ENCODE measurements at regions not wholly inside any gene's neighbourhood (a gene's known extent, or its start where the extent isn't known, plus 50 kb on each side); places are given as distances from the start of the nearest gene placed in this dataset.
"Not testable (repeated sequence)": the region's sequence is repeated elsewhere in the genome, so short reads cannot be mapped to it uniquely, and the experiment has no call there.

DNA sequence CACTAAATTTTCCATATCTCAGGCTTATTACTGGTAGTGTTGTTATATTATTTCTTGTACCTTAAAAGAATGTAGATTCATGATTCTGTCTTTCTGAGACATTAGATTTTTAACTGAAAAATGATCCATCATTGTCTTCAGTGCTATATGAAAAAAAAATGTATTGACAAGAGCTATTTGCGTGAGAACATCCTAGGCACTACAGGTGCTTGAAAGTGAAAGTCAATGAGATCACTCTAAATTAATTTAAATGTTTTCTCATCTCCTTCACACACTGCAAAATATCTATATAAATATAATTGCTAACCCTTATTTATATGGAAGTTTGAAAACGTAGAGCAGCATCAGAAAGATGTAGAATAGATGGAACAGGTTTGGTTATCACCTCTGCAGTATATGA is 684.6 kb downstream of the TRIB2 start:
- H3K9me3 Mint-ChIP-seq: peaks cover 7% of the 10 kb centered on the region
- H3K4me3 Mint-ChIP-seq: no peak overlapping the region
- no peaks in the 10 kb centered on the region for H3K4me1 Mint-ChIP-seq (ENCODE audit: low read depth)
- H3K36me3 Mint-ChIP-seq (ENCODE audit: low read depth): no peaks in the 10 kb centered on the region
- H3K27me3 Mint-ChIP-seq (ENCODE audit: low read depth): no peaks in the 10 kb centered on the region
- H3K27ac Mint-ChIP-seq: no peak overlapping the region

DNA sequence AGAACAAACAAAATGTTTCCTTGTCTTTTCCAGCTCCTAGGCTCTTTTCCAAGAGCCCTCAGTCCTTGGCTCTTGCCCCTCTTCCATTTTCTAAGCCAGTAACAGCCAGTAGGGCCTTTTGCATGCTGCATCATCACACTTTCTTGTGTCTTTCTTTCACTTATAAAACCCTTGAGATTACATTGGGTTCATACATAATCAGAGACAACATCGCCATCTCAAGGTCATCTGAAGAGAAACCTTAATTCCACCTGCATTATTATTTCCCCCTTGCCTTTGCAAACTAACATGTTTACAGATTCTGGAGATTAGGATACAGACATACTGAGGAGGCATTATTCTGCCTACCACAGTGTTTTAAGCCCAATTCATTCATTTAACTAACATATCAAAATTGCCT is 697.3 kb downstream of the TRIB2 start:
- Mint-ChIP-seq H3K9me3 (peaks cover 18% of the 10 kb centered on the region), H3K27me3 (ENCODE audit: low read depth) (no peaks in the 10 kb centered on the region), H3K4me3 (no peak overlapping the region), H3K4me1 (ENCODE audit: low read depth) (no peaks in the 10 kb centered on the region), H3K27ac (no peak overlapping the region), H3K36me3 (ENCODE audit: low read depth) (no peaks in the 10 kb centered on the region)

DNA sequence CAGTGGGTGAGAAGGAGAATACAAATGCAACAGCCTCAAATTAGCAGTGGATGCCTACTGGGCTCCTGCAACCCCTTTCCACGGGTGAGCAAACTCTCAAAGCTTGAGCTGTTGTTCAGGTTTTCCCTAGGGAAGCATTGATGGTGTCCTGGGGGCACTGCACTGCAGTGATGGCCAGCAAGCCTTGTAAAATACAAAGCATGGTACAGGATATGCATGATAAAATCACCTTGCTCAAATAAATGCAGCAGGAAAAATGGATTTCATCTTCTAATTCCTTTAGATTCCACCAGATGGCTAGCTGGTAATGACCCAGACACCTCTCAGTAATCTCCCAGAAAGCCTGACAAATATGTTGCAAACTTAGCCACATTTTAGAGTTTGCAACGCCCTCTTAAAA is 698.2 kb downstream of the TRIB2 start:
- Mint-ChIP-seq H3K36me3 (ENCODE audit: low read depth) (no peaks in the 10 kb centered on the region), H3K4me3 (no peak overlapping the region), H3K9me3 (peaks cover 18% of the 10 kb centered on the region), H3K27me3 (ENCODE audit: low read depth) (no peaks in the 10 kb centered on the region), H3K27ac (no peak overlapping the region), H3K4me1 (ENCODE audit: low read depth) (no peaks in the 10 kb centered on the region)

DNA sequence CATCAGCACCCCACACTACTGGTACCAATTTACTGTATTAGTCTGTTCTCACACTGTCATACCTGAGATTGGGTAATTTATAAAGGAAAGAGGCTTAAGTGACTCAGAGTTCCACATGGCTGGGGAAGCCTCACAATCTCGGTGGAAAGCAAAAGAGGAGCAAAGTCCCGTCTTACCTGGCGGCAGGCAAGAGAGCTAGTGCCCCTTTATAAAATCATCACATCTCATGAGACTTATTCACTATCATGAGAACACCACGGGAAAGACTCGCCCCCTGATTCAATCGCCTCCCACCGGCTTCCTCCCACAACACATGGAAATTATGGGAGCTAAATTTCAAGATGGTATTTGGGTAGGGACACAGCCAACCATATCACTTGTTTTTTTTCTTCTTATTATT is 717.2 kb downstream of the TRIB2 start:
- H3K27me3 Mint-ChIP-seq (ENCODE audit: low read depth): no peaks in the 10 kb centered on the region
- no peaks in the 10 kb centered on the region for H3K4me1 Mint-ChIP-seq (ENCODE audit: low read depth)
- no peaks in the 10 kb centered on the region for H3K36me3 Mint-ChIP-seq (ENCODE audit: low read depth)
- H3K27ac Mint-ChIP-seq: no peak overlapping the region
- H3K4me3 Mint-ChIP-seq: no peak overlapping the region
- peaks cover 6% of the 10 kb centered on the region for H3K9me3 Mint-ChIP-seq

DNA sequence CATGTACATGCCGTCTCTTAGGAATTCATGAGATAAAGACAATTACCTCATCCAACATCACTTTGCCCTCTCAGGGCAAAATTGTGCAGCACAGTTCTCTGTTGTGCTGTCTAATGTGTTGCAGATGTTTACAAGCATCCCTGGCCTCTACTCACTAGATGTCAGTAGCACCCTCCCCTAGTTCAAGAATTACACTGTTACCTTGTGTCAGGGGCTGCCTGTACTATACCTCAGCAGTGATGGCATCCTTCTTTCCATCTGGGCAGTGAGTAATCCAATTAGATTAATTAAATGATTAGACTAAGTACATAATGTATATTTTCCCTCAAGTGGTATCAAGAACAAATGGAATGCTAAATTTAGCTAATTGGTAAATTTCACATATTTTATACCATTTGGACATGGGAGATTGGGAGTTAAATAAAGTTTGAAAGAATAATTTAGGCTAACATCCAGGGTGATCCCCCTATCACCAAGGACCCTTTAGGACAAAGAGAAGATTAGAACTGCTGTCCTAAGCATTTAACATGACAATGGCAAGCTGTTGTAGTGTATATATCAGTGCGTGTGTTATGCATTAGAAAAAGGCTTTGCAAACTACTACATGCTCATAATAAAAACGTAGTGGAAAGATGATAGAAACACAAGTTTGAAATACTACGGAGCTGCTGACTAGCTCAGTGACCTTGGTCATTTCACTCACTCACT is 727.0 kb downstream of the TRIB2 start:
- H3K27me3 Mint-ChIP-seq (ENCODE audit: low read depth); H3K4me3 Mint-ChIP-seq; H3K36me3 Mint-ChIP-seq (ENCODE audit: low read depth); H3K27ac Mint-ChIP-seq; H3K4me1 Mint-ChIP-seq (ENCODE audit: low read depth); H3K9me3 Mint-ChIP-seq: not testable (repeated sequence)

DNA sequence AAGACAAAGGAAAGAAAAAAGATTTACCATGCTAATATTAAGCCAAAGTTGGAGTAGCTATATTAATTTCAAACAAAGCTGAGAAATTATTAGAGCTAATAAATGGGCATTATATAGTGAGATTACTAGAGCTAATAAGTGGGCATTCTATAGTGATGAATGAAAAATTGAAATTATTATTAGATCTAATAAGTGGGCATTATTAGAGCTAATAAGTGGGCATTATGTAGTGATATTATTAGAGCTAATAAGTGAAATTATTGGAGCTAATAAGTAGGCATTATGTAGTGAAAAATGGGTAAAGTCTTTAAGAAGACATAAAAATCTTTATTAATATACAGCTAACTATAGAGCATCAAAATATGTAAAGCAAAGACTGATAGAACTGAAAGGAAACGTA is 745.7 kb downstream of the TRIB2 start:
- no peaks in the 10 kb centered on the region for H3K4me1 Mint-ChIP-seq (ENCODE audit: low read depth)
- no peak overlapping the region for H3K27ac Mint-ChIP-seq
- H3K36me3 Mint-ChIP-seq (ENCODE audit: low read depth): no peaks in the 10 kb centered on the region
- no peaks in the 10 kb centered on the region for H3K27me3 Mint-ChIP-seq (ENCODE audit: low read depth)
- peaks cover 9% of the 10 kb centered on the region for H3K9me3 Mint-ChIP-seq
- no peak overlapping the region for H3K4me3 Mint-ChIP-seq

DNA sequence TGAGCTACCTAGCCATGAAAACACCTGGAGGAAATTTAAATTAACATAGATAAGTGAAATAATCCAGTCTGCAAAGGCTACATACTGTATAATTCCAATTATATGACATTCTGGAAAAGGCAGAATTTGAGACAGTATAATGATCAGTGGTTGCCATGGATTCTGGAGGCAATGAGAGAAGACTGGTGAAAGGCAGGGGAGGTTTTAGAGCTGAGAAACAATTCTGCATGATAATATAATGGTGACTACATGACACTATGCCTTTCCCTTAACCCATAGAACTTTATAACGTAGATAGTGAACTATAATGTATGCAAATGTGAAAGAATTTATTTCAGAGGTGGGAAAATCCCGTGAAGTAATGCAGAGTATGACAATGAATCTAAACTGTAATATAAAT is 749.3 kb downstream of the TRIB2 start:
- Mint-ChIP-seq H3K36me3 (ENCODE audit: low read depth) (no peaks in the 10 kb centered on the region), H3K27ac (no peak overlapping the region), H3K27me3 (ENCODE audit: low read depth) (no peaks in the 10 kb centered on the region), H3K9me3 (peaks cover 4% of the 10 kb centered on the region), H3K4me3 (no peak overlapping the region), H3K4me1 (ENCODE audit: low read depth) (peaks cover 2% of the 10 kb centered on the region)

DNA sequence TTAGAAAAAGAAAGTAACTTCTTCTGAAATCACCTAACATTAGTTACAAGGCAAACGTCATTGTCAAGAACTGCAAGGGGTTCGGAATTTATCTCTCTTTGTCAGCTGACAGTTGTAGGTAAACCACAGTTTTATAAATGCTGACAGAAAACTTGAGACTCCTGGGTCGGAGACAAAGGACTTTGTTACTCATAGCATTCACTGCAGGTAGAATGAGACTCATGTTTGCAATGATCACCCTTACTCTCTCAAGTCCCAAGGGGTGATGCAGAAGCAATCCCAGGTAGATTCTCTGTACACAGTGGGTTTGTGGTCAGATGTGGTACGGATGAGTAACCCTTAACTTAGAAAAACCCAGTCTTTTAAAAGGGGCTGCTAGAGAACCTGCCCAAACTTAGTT is 757.8 kb downstream of the TRIB2 start:
- no peaks in the 10 kb centered on the region for H3K4me1 Mint-ChIP-seq (ENCODE audit: low read depth)
- H3K27ac Mint-ChIP-seq: no peak overlapping the region
- no peaks in the 10 kb centered on the region for H3K27me3 Mint-ChIP-seq (ENCODE audit: low read depth)

DNA sequence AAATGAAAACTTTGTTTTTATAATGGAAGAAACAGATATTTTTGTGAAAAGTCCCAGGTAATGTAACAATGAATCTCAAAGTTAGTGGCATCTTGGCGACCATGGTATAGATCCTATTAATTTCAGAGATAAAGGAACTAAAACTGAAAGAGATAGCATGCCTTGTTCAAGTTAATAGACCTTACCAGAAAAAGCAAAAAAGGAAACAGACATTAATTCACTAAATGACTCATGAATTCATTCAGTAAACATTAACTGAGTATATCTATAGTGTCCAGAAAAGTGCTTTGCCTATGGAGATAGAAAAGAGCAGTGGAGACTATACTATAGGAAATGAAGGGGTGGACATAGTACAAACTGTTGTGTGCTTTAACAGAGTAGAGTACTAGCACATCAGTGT is 763.3 kb downstream of the TRIB2 start:
- Mint-ChIP-seq H3K36me3 (ENCODE audit: low read depth) (no peaks in the 10 kb centered on the region), H3K27ac (no peak overlapping the region), H3K27me3 (ENCODE audit: low read depth) (no peaks in the 10 kb centered on the region), H3K4me1 (ENCODE audit: low read depth) (no peaks in the 10 kb centered on the region), H3K4me3 (no peak overlapping the region), H3K9me3 (no peaks in the 10 kb centered on the region)

More for the DNA sequence above, 757.8 kb downstream of the TRIB2 start:
- Mint-ChIP-seq H3K36me3 (ENCODE audit: low read depth) (no peaks in the 10 kb centered on the region), H3K9me3 (no peaks in the 10 kb centered on the region), H3K4me3 (no peak overlapping the region)

DNA sequence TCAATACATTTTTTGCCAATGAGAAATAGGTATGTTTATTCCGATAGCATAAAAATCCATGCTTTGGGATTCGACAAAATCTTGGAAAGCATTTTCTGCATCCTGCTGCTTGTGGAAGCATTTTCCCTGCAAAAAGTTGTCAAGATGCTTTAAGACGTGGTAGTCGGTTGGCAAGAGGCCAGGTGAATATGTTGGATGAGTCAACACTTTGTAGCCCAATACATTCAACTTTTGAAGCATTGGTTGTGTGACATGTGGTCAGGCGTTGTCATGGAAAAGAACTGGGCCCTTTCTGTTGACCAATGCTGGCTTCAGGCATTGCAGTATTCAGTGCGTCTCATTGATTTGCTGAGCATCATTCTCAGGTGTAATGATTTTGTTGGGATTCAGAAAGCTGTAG is 764.5 kb downstream of the TRIB2 start:
- no peaks in the 10 kb centered on the region for H3K36me3 Mint-ChIP-seq (ENCODE audit: low read depth)
- no peaks in the 10 kb centered on the region for H3K9me3 Mint-ChIP-seq
- H3K4me3 Mint-ChIP-seq: no peak overlapping the region
- no peak overlapping the region for H3K27ac Mint-ChIP-seq
- no peaks in the 10 kb centered on the region for H3K27me3 Mint-ChIP-seq (ENCODE audit: low read depth)
- no peaks in the 10 kb centered on the region for H3K4me1 Mint-ChIP-seq (ENCODE audit: low read depth)

DNA sequence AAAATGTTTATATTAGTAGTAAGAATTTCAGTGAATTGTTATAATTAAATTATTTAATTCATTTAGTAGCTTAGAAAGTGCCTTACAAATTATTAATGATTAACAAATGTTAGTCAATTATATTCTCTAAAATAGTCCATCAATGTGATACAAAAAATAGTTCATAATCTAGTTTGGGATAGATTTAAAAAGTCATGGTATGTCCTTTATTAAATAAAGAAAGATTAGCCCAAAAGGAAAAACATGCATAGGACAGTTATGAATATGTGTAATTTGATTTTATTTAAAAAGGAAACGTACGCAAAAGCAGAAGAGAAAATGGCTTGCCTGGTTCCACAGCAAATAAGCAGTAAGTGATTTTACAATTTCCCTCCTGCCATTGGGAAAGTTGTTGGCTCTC is 768.5 kb downstream of the TRIB2 start:
- no peaks in the 10 kb centered on the region for H3K4me1 Mint-ChIP-seq (ENCODE audit: low read depth)
- no peaks in the 10 kb centered on the region for H3K27me3 Mint-ChIP-seq (ENCODE audit: low read depth)
- no peak overlapping the region for H3K4me3 Mint-ChIP-seq
- H3K9me3 Mint-ChIP-seq: no peaks in the 10 kb centered on the region
- no peak overlapping the region for H3K27ac Mint-ChIP-seq
- H3K36me3 Mint-ChIP-seq (ENCODE audit: low read depth): no peaks in the 10 kb centered on the region

DNA sequence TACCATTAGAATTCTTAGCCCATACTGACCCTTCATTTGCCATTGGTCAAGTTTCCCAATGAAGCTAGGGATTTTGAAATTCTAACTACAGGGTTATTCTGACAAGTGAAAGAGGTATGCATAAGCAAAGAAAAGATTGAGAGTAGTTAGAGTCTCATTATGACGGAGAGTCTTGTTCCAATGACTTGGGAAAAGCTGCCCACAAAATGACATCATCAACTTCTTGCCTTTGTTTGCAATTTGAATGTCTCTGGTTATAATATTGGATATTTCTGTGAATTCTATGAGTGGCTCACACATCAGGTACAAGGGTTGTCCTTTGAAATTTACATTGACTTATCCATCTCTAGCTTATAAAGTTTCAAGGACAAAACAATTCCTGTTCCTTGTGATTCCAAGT is 772.2 kb downstream of the TRIB2 start:
- no peaks in the 10 kb centered on the region for H3K9me3 Mint-ChIP-seq
- H3K27ac Mint-ChIP-seq: no peak overlapping the region
- no peaks in the 10 kb centered on the region for H3K4me1 Mint-ChIP-seq (ENCODE audit: low read depth)
- H3K4me3 Mint-ChIP-seq: no peak overlapping the region
- H3K36me3 Mint-ChIP-seq (ENCODE audit: low read depth): no peaks in the 10 kb centered on the region
- H3K27me3 Mint-ChIP-seq (ENCODE audit: low read depth): no peaks in the 10 kb centered on the region

DNA sequence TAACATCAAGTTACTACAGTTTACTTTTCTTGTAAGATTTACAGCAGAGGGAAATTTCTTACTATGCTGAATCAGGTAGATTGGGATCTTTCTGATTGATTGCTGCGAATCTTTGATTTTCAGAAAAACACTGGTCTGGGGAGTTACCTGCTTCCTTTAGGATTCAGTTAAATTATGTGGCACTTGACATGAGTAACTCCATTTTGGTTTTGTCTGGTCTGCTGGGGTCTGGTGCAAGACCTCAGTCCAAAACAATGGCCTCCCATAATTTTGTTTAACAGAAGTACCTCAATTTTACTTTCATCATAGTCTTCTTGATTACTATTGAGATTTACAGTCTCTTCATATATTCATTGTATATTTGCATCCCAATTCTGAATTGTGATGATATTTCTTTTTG is 775.5 kb downstream of the TRIB2 start:
- H3K27me3 Mint-ChIP-seq (ENCODE audit: low read depth): no peaks in the 10 kb centered on the region
- no peaks in the 10 kb centered on the region for H3K4me1 Mint-ChIP-seq (ENCODE audit: low read depth)
- H3K27ac Mint-ChIP-seq: no peak overlapping the region
- no peaks in the 10 kb centered on the region for H3K9me3 Mint-ChIP-seq
- H3K4me3 Mint-ChIP-seq: no peak overlapping the region
- H3K36me3 Mint-ChIP-seq (ENCODE audit: low read depth): no peaks in the 10 kb centered on the region

DNA sequence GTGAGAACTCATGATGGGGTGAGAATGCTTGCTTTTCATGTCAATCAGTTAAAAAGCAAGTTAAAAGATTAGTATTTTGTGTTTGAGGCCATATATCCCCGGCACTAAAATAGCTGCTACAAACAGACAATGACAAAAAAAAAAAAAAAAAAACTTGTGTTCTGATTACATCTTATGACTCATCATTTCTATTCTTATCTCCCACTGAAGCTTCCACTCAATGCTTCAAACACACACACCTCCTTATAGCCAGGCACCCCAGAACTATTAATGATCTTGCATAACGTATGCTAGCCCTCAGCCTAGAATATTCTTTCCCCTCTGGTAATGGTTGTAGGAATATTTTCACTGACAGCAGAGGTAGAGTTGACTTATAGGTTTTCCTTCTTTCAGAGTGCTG is 778.3 kb downstream of the TRIB2 start:
- H3K36me3 Mint-ChIP-seq (ENCODE audit: low read depth): no peaks in the 10 kb centered on the region
- no peaks in the 10 kb centered on the region for H3K27me3 Mint-ChIP-seq (ENCODE audit: low read depth)
- no peak overlapping the region for H3K27ac Mint-ChIP-seq
- no peak overlapping the region for H3K4me3 Mint-ChIP-seq
- no peaks in the 10 kb centered on the region for H3K9me3 Mint-ChIP-seq
- H3K4me1 Mint-ChIP-seq (ENCODE audit: low read depth): no peaks in the 10 kb centered on the region

DNA sequence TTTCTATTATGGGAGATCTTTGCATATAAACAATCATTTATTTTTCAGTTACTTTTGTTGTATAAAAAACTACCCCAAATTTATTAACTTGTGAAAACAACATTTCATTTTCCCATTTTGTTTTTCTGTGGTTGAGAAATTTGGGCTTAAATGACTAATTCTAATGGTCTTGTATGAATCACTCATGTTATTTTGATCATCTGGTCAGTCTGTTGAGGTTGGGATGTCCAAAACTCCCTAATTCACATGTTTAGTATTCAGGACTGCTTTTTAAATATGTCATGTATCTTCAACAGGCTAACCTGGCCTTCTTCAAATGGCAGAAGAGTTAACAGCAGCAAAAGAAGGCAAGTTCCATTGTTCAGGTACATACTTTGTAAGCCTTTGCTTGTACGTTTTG is 788.1 kb downstream of the TRIB2 start:
- H3K27ac Mint-ChIP-seq: no peak overlapping the region
- no peaks in the 10 kb centered on the region for H3K36me3 Mint-ChIP-seq (ENCODE audit: low read depth)
- no peaks in the 10 kb centered on the region for H3K27me3 Mint-ChIP-seq (ENCODE audit: low read depth)
- no peaks in the 10 kb centered on the region for H3K4me1 Mint-ChIP-seq (ENCODE audit: low read depth)
- H3K9me3 Mint-ChIP-seq: no peaks in the 10 kb centered on the region
- no peak overlapping the region for H3K4me3 Mint-ChIP-seq

DNA sequence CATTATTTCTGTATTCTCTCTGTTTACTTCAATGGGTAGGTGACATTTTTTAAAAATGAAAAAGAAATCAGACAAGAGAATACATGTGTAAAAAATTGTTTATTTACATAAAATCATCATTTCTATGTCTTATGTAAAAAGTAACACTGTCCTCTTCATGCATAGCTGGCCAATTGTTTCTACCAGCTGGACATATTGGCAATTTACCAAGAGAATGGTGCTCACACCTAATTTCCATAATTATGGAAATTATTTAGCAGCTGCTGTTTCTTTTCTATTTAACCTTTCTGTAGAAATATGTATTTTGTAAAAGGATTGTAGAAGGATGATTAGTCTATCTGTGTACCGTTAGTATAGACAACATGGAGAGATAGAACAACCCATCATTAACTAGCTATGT is 791.9 kb downstream of the TRIB2 start:
- Mint-ChIP-seq H3K27me3 (ENCODE audit: low read depth) (no peaks in the 10 kb centered on the region), H3K4me3 (no peak overlapping the region), H3K4me1 (ENCODE audit: low read depth) (no peaks in the 10 kb centered on the region), H3K27ac (no peak overlapping the region), H3K9me3 (peaks cover 3% of the 10 kb centered on the region), H3K36me3 (ENCODE audit: low read depth) (no peaks in the 10 kb centered on the region)

Measured in T-helper 1 cell treated with Interleukin-12 subunit alpha and Interleukin-12 subunit beta and Interleukin-4 antibody, amounts not matched to agents 30 μg/mL and 1 μg/mL, for 36 hours (primary cell).